HepG2 (cell line): ENCODE measurements at regions not wholly inside any gene's neighbourhood (a gene's known extent, or its start where the extent isn't known, plus 50 kb on each side); places are given as distances from the start of the nearest gene placed in this dataset.

Experiments
- CREB1 ChIP-seq, 2 experiments: fragments of 450-650 bp in 1 of 2; IDR thresholded peaks; 2 replicates each; pipeline ENCODE4 v1.6.1; 2016 to 2017; ENCODE audit warnings: control low read depth in 1 of 2, mild to moderate bottlenecking in 1 of 2, missing compliant biosample characterization in 1 of 2, missing genetic modification characterization in 1 of 2
- PHF21A ChIP-seq: sonication (generic); formaldehyde crosslinking; IDR thresholded peaks from 2 replicates; pipeline ENCODE4 v1.5.0; 2020; ENCODE audit warnings: mild to moderate bottlenecking, missing genetic modification reagents
- STAT5B ChIP-seq: sonication (generic); formaldehyde crosslinking; IDR thresholded peaks from 2 replicates; pipeline ENCODE4 v1.4.0; 2020; ENCODE audit warnings: missing genetic modification reagents
- ZNF136 ChIP-seq: sonication (generic); formaldehyde crosslinking; IDR thresholded peaks from 2 replicates; pipeline ENCODE4 v1.8.1; 2022; ENCODE audit warnings: low read depth, mild to moderate bottlenecking, moderate library complexity, missing genetic modification reagents
- ZNF577 ChIP-seq: sonication (generic); formaldehyde crosslinking; IDR thresholded peaks from 2 replicates; pipeline ENCODE4 v1.4.0; 2020; ENCODE audit warnings: mild to moderate bottlenecking, low read depth, missing genetic modification reagents, borderline replicate concordance
- ZNF589 ChIP-seq: sonication (generic); formaldehyde crosslinking; conservative IDR thresholded peaks from 2 replicates; pipeline ENCODE4 v1.8.0; 2022; ENCODE audit warnings: mild to moderate bottlenecking, moderate library complexity, missing genetic modification reagents
- ZSCAN30 ChIP-seq: sonication (generic); formaldehyde crosslinking; IDR thresholded peaks from 2 replicates; pipeline ENCODE4 v1.5.0; 2020; ENCODE audit warnings: mild to moderate bottlenecking, missing genetic modification reagents
- TF ChIP-seq, protein P1 (sequence below): sonication (generic); formaldehyde crosslinking; IDR thresholded peaks from 2 replicates; pipeline ENCODE4 v1.4.0; 2020; ENCODE audit warnings: mild to moderate bottlenecking, missing genetic modification reagents
- TF ChIP-seq, protein P2 (sequence below): IDR thresholded peaks from 2 replicates; pipeline ENCODE4 v1.6.1; 2012; ENCODE audit warnings: inconsistent platforms

DNA sequence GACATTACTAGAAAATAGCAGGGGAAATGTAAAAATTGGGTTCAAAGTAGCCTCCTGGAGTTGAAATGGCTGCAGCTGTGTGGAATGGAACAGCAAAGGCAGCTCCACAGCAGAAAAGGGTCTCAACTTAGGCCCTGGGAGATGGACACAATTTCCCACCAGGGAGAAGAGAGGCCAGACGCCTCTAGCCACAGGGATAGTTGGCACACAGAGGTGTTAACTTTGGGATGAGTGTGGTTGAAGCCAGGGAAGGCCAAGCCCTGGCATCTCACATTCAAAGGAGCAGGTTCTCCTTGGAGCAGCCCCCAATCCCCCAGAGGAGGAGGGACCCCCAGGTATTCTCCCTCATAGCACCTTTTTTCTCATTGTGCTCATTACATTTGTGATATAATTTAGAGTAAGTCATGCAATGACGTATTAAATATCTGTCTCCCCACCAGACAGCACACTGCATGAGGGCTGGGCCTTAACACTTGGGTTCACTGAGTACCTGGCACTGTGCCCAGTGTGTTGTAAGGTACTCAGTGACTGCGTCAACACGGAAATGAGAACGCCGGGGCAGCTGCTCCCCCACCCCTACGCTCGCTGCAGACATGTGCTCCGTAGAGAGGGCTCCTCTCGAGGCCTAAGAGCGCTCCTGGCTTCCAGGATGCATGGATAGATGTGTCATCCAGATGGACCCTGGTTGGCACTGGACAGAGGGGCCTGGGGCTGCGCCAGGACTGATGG is 76.0 kb upstream of the CD93 start (continued):
- TF ChIP-seq, protein P1, sequence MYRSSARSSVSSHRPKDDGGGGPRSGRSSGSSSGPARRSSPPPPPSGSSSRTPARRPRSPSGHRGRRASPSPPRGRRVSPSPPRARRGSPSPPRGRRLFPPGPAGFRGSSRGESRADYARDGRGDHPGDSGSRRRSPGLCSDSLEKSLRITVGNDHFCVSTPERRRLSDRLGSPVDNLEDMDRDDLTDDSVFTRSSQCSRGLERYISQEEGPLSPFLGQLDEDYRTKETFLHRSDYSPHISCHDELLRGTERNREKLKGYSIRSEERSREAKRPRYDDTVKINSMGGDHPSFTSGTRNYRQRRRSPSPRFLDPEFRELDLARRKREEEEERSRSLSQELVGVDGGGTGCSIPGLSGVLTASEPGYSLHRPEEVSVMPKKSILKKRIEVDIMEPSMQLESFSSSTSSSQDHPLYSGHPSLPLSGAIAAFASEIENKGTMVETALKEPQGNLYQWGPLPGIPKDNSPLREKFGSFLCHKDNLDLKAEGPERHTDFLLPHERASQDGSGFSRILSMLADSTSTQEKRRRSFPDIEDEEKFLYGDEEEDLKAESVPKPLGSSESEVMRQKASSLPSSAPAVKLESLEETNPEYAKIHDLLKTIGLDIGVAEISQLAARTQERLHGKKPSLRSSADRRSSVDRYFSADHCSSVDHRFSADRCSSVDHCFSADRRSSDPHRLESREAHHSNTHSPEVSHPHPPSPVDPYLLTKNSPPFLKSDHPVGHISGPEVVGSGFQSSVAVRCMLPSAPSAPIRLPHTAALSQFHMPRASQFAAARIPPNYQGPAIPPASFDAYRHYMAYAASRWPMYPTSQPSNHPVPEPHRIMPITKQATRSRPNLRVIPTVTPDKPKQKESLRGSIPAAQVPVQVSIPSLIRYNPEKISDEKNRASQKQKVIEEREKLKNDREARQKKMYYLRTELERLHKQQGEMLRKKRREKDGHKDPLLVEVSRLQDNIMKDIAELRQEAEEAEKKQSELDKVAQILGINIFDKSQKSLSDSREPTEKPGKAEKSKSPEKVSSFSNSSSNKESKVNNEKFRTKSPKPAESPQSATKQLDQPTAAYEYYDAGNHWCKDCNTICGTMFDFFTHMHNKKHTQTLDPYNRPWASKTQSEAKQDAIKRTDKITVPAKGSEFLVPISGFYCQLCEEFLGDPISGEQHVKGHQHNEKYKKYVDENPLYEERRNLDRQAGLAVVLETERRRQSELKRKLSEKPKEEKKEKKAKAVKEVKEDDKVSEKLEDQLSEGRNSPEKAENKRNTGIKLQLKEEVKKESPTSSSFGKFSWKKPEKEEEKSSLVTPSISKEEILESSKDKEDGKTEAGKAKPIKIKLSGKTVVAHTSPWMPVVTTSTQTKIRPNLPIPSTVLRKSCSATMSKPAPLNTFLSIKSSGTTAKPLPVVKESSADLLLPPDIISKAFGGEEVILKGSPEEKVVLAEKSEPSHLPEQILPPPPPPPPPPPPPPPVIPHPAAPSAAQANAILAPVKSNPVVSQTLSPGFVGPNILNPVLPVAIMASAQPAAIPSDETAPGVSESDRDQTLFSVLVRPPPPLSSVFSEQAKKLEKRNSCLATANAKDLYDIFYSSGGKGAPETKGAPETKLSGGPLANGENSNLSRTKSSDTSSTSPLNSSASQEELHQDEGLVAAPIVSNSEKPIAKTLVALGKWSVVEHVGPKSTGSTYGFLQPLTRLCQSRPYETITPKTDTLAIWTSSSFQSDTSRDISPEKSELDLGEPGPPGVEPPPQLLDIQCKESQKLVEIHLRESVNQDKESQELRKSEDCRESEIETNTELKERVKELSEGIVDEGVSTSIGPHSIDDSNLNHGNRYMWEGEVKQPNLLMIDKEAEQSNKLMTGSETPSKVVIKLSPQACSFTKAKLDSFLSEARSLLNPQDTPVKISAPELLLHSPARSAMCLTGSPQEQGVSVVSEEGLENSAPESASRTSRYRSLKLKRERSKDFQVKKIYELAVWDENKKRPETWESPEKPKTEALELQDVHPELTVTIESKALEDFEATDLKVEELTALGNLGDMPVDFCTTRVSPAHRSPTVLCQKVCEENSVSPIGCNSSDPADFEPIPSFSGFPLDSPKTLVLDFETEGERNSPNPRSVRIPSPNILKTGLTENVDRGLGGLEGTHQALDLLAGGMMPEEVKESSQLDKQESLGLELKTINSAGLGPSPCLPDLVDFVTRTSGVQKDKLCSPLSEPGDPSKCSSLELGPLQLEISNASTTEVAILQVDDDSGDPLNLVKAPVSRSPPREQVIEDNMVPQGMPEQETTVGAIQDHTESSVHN (CRISPR knock-in tag), result no peak
- no peak for TF ChIP-seq ZNF577 (CRISPR knock-in tag)
- TF ChIP-seq ZNF589, result peak; percentile 71; the same call in 1 of the 2 replicates
- TF ChIP-seq CREB1 (IDR thresholded peaks at IDR 0.05), result peak; percentile 81
- TF ChIP-seq CREB1 (CRISPR knock-in tag; IDR thresholded peaks at IDR 0.05), result no peak
- no peak for TF ChIP-seq PHF21A
- no peak for TF ChIP-seq STAT5B
- TF ChIP-seq, protein P2, sequence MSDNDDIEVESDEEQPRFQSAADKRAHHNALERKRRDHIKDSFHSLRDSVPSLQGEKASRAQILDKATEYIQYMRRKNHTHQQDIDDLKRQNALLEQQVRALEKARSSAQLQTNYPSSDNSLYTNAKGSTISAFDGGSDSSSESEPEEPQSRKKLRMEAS, result peak; percentile 86
- no peak for TF ChIP-seq ZSCAN30 (CRISPR knock-in tag)
- no peak for TF ChIP-seq ZNF136 (CRISPR knock-in tag)
- TF ChIP-seq, all 625 proteins: peak for 66
